Endodermal cell (in vitro differentiated cells): ENCODE measurements at regions not wholly inside any gene's neighbourhood (a gene's known extent, or its start where the extent isn't known, plus 50 kb on each side); places are given as distances from the start of the nearest gene placed in this dataset.

Experiments used
- DNase-seq: peaks from one replicate; pipeline ENCODE4 v3.0.0-alpha.2; 2017
- H3K27ac ChIP-seq: 2 replicates; pipeline ENCODE4 v1.5.1; 2013; ENCODE audit warnings: mild to moderate bottlenecking, low read depth, low read length, moderate library complexity
- H3K27me3 ChIP-seq: 2 replicates; pipeline ENCODE4 v1.6.1; 2013; ENCODE audit warnings: mild to moderate bottlenecking, low read length, moderate library complexity; ENCODE audit not compliant: insufficient read depth, control insufficient read depth, poor library complexity, severe bottlenecking
- H3K36me3 ChIP-seq: 2 replicates; pipeline ENCODE4 v1.7.0; 2013; ENCODE audit warnings: mild to moderate bottlenecking, low read length, moderate library complexity; ENCODE audit not compliant: control insufficient read depth, insufficient read depth
- H3K4me1 ChIP-seq: one replicate; pipeline ENCODE4 v1.7.0; 2013; ENCODE audit warnings: low read length; ENCODE audit not compliant: control insufficient read depth, insufficient read depth
- H3K4me3 ChIP-seq: 2 replicates; pipeline ENCODE4 v1.5.1; 2013; ENCODE audit warnings: mild to moderate bottlenecking, low read length, moderate library complexity
- H3K9ac ChIP-seq: 2 replicates; pipeline ENCODE4 v1.6.1; 2013; ENCODE audit warnings: mild to moderate bottlenecking, low read length, moderate library complexity; ENCODE audit not compliant: poor library complexity, severe bottlenecking; ENCODE audit errors: extremely low read depth
- H3K9me3 ChIP-seq: 2 replicates; pipeline ENCODE4 v1.6.1; 2013; ENCODE audit warnings: mild to moderate bottlenecking, low read length, moderate library complexity; ENCODE audit not compliant: control insufficient read depth
- H3K27ac Mint-ChIP-seq: 2 replicates; pipeline ENCODE4 v1.8.0; 2020; ENCODE audit warnings: mixed read lengths
- H3K27me3 Mint-ChIP-seq: 2 replicates; pipeline ENCODE4 v1.8.0; 2021; ENCODE audit warnings: mild to moderate bottlenecking, mixed read lengths; ENCODE audit not compliant: insufficient read depth
- H3K36me3 Mint-ChIP-seq: 2 replicates; pipeline ENCODE4 v1.8.0; 2020; ENCODE audit warnings: low read depth, mixed read lengths
- H3K4me1 Mint-ChIP-seq: 2 replicates; pipeline ENCODE4 v1.8.0; 2020; ENCODE audit warnings: mixed read lengths
- H3K4me3 Mint-ChIP-seq: 2 replicates; pipeline ENCODE4 v1.8.0; 2020; ENCODE audit warnings: mild to moderate bottlenecking, moderate library complexity, mixed read lengths
- H3K9me3 Mint-ChIP-seq: 2 replicates; pipeline ENCODE4 v1.8.0; 2020; ENCODE audit warnings: mild to moderate bottlenecking, mixed read lengths
- WGBS, 2 experiments: methylation state at CpG; one replicate each; pipeline versions ENCODE4 v1.1.5 to v1.1.7; 2013; ENCODE audit warnings: missing lambda C conversion rate in 2 of 2, mixed read lengths in 1 of 2; ENCODE audit not compliant: insufficient coverage in 1 of 2, insufficient read length in 1 of 2; 5-methylcytosine and 5-hydroxymethylcytosine counted together
- TF ChIP-seq, protein P1 (sequence below): fragments of 200-600 bp; sonication (generic); conservative IDR thresholded peaks from 2 replicates; pipeline ENCODE4 v1.5.0; 2021; ENCODE audit warnings: antibody characterized with exemption, mild to moderate bottlenecking

DNA sequence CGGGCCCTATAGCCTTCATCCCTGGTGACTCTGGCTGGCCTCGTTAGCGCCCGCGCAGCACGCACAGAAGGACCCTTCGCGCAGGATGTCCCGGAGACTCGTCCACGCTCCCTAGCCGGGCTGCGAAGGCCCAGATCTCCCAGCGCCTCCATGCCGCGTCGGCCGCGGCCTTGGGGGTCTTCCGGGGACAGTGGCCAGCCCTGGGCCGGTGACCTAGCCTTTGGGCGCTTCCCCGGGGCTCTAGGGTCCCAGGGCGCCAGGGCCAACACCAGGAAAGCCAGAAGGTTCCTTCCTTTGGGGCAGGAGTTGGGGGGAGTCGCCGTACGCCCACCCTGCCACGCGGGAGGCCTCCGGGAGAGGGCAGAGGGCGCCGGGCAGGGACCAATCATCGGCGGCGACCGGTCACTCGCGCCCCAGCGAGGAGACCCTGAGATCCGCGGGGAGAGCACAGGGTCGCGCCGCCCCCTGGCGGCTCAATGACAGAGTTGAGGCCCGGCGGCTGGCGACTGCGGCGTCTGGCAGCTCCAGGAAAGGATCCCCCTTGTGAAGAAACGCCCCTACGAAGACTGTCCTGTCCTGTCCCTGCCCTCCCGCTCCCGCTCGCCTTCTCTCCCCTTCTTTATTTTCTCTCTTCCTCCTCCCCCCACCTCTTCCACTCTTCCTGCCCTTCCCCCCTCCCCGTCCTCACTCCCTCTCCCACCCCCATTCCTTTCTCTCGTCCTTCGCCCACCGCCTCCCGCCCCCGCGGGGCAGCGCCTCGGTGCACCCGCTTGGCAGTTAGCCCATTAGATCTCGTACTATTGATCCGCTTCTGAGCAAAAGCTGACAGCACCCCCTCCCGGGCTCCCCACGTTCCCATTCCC, 62.3 kb upstream of the LBX1 start:
- Histone ChIP-seq H3K9ac (no peak overlapping the region), H3K4me1 (no peaks in the 10 kb centered on the region), H3K27ac (no peak overlapping the region), H3K4me3 (peak overlapping the region; percentile 76), H3K36me3 (no peaks in the 10 kb centered on the region), H3K9me3 (no peaks in the 10 kb centered on the region), H3K27me3 (peaks cover 87% of the 10 kb centered on the region)
- no peaks in the 10 kb centered on the region for H3K36me3 Mint-ChIP-seq
- 1 to 2% methylated on average over 23 to 69 of the region's 69 CpGs for WGBS, 2 experiments
- H3K27ac Mint-ChIP-seq = no peak overlapping the region
- peaks cover 33% of the 10 kb centered on the region for H3K4me1 Mint-ChIP-seq
- H3K27me3 Mint-ChIP-seq = peaks cover 95% of the 10 kb centered on the region
- TF ChIP-seq, protein P1, sequence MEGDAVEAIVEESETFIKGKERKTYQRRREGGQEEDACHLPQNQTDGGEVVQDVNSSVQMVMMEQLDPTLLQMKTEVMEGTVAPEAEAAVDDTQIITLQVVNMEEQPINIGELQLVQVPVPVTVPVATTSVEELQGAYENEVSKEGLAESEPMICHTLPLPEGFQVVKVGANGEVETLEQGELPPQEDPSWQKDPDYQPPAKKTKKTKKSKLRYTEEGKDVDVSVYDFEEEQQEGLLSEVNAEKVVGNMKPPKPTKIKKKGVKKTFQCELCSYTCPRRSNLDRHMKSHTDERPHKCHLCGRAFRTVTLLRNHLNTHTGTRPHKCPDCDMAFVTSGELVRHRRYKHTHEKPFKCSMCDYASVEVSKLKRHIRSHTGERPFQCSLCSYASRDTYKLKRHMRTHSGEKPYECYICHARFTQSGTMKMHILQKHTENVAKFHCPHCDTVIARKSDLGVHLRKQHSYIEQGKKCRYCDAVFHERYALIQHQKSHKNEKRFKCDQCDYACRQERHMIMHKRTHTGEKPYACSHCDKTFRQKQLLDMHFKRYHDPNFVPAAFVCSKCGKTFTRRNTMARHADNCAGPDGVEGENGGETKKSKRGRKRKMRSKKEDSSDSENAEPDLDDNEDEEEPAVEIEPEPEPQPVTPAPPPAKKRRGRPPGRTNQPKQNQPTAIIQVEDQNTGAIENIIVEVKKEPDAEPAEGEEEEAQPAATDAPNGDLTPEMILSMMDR = peak; percentile 95
- DNase-seq = peak; percentile 95
- H3K4me3 Mint-ChIP-seq = peak overlapping the region; percentile 52
- no peaks in the 10 kb centered on the region for H3K9me3 Mint-ChIP-seq

DNA sequence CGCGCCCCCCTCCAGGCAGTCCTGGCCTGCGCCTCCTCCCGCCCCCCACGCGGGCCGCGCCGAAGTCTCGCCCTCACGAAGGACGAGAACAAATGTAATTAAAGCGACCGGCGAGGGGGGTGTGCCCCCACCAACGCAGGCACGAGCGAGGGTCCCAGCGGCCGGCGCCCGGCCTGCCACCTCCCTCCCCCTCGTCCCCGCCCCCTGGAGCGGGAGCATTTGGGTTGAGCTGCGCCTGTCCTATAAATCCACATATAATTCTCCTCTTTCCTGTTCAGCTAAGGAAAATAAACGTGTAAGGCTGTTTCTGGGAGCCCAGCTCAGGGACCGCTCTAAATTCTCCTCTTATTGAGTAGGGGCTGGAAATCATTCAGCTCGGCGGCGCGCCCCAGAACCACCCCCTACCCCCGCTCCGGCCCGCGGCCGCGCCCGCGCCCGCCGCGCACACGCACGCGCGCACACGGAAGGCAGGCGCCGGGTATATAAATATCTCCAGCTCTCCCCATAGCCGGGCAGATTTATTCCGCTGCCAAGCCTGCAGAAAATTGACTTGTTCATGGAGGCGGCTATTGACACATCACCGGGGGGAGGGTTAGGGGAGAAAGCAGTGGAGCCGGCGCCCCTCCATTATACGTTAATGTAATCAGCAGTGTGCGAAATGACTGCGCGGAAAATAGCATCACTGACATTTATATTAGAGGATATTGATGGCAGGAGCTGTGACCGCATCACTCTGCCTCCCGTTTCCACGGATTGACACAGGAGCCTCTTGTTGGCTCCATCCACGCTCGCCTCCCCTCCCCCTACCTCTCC, 61.6 kb upstream of the BTRC start:
- peaks cover 95% of the 10 kb centered on the region for H3K27me3 Mint-ChIP-seq
- WGBS, 2 experiments = 1% methylated on average over 22 to 65 of the region's 65 CpGs
- H3K9ac ChIP-seq = no peak overlapping the region

GRCh38 chr10:101293007-101293723, 60.8 kb upstream of the BTRC start:
- Mint-ChIP-seq H3K27me3 (peaks cover 95% of the 10 kb centered on the region), H3K27ac (no peak overlapping the region), H3K4me3 (peak overlapping the region; percentile 52), H3K4me1 (peaks cover 25% of the 10 kb centered on the region), H3K36me3 (no peaks in the 10 kb centered on the region), H3K9me3 (no peaks in the 10 kb centered on the region)
- 30 to 35% methylated on average over 10 to 17 of the region's 17 CpGs for WGBS, 2 experiments
- H3K27me3 ChIP-seq = peaks cover 87% of the 10 kb centered on the region
- DNase-seq = peak; percentile 76
- no peaks in the 10 kb centered on the region for H3K4me1 ChIP-seq
- peak overlapping the region; percentile 76 for H3K4me3 ChIP-seq
- no peak overlapping the region for H3K9ac ChIP-seq
- H3K9me3 ChIP-seq = no peaks in the 10 kb centered on the region
- H3K36me3 ChIP-seq = no peaks in the 10 kb centered on the region
- TF ChIP-seq, protein P1 = no peak
- no peak overlapping the region for H3K27ac ChIP-seq

More for the DNA sequence above, 61.6 kb upstream of the BTRC start:
- Mint-ChIP-seq H3K36me3 (no peaks in the 10 kb centered on the region), H3K9me3 (no peaks in the 10 kb centered on the region), H3K4me1 (peaks cover 28% of the 10 kb centered on the region), H3K27ac (no peak overlapping the region), H3K4me3 (peak overlapping the region; percentile 52)
- TF ChIP-seq, protein P1 = no peak
- H3K36me3 ChIP-seq = no peaks in the 10 kb centered on the region
- peak overlapping the region; percentile 76 for H3K4me3 ChIP-seq
- H3K9me3 ChIP-seq = no peaks in the 10 kb centered on the region
- DNase-seq = peak; percentile 58
- no peak overlapping the region for H3K27ac ChIP-seq
- H3K27me3 ChIP-seq = peaks cover 87% of the 10 kb centered on the region
- no peaks in the 10 kb centered on the region for H3K4me1 ChIP-seq
